Effector CD8-positive, alpha-beta T cell (primary cell): ENCODE measurements at regions not wholly inside any gene's neighbourhood (a gene's known extent, or its start where the extent isn't known, plus 50 kb on each side); places are given as distances from the start of the nearest gene placed in this dataset.

Experiments
- DNase-seq: peaks from one replicate; lab custom pipeline; 2025; lab: John Stamatoyannopoulos, UW

DNA sequence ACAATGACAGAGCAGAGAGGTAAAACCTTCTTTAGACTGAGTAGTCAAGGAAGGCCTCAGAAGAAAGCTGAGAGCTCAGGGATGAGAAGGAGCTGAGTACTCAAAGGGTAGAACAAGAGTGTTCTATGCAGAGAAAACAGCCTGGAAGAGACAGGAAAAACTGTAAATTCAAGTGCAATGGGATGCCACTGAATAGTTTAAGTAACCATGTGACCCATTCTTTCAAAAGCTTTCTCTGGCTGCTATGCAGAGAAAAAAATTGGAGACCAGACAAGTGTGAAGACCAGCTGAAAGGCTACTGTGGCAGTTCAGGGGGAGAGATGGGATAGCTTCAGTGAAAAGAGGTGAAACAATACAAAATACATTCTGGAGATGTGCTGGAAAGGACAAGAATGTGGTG is 61.3 kb upstream of the RNF38 start:
- DNase-seq = no peak

DNA sequence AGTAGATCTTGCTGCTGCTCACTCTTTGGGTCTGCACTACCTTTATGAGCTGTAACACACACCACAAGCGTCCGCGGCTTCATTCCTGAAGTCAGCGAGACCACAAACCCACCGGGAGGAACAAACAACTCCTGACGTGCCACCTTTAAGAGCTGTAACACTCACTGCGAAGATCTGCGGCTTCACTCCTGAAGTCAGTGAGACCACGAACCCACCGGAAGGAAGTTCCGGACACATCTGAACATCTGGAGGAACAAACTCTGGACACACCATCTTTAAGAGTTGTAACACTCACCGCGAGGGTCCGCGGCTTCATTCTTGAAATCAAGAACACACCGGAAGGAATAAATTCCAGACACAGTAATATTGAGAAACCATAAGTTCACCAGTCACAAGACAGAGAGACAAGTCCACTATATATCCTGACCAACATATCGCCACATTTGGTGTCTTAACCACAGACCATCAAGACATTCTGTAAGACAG is 58.4 kb upstream of the RNF38 start:
- DNase-seq = peak; percentile 36

DNA sequence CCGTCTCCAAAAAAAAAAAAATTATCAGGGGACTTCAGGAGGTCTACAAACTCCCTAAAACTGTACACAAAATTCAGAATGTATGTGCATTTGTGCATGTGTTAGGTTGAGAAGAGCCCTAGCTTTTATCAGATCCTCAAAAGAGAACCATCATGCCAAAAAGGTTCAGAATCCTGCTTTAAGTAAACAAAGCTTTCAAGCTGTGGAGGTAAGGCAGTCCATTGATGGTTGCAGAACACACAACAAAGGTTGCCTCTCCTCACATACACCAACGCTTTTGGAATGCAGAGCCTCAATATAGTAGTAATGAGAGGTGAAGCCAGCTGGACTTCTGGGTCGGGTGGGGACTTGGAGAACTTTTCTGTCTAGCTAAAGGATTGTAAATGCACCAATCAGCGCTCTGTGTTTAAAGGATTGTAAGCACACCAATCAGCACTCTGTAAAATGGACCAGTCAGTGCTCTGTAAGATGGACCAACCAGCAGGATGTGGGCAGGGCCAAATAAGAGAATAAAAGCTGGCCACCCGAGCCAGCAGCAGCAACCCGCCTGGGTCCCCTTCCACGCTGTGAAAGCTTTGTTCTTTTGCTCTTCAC is 57.9 kb upstream of the RNF38 start:
- DNase-seq = no peak

DNA sequence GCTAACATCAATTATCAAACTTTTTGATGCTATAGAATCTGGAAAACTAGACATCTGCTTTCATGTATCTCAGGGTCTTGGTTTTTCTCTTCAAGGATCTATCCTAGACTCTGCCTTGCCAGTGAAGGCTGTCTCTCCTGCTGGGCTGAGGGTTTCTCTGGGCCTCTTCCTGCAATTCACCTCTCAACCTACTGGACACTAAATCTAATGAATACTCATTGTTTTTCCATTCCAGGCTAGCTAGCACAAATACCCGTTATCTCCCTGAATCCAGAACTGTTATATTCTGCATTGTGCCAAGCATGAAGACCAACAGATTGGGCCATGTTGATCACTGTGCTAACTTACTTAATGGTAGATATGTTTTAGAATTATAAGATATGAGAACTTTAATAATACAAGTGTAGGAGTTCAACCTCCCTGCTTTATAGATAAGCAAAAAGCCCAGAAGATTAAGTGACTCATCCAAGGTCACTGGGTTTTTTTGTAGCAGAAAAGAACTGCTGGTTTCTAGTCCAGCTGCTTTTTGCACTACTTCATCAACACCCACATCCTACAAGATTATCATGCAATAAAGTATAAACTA is 56.5 kb upstream of the RNF38 start:
- no peak for DNase-seq

DNA sequence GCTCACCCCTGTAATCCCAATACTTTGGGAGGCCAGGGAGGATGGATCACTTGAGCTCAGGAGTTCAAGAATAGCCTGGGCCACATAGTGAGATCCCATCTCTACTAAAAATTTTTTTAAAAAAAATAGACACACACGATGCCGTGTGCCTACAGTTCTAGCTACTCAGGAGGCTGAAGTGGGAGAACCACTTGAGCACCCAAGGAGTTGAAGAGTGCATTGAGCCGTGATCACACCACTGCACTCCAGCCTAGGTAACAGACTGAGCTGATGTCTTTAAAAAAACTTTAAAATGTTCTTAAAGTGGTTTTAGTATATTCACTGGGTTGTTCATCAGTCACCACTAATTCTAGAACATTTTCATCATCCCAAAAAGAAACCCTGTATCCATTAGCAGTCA is 51.9 kb upstream of the RNF38 start:
- no peak for DNase-seq

DNA sequence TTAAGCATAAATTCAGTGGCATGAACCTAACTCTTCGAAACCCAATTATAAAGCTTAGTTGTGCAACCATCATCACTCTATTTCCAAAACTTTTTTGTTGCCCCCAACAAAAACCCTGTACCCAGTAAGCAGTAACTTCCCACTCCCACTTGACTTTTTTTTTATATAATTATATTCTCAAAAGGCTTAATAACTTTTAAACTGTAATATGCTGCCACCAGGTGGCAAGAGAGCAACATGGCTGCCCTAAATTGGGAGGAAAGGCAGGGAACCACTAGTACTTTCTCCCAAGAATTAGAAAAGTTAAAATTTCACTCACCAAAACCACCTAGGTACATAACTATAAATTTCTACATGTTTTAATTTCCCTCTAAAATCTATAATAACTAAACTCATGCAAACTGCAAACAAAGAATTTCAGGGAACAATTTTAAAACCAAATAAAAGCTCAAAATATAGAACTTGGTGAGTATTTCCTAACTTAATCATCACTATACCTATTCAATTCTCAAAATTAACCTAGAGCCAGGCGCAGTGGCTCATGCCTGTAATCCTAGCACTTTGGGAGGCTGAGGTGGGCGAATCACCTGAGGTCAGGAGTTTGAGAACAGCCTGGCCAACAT is 50.2 kb upstream of the RNF38 start:
- no peak for DNase-seq
